ENCODE measurements at regions not wholly inside any gene's neighbourhood (a gene's known extent, or its start where the extent isn't known, plus 50 kb on each side); places are given as distances from the start of the nearest gene placed in this dataset.

DNA sequence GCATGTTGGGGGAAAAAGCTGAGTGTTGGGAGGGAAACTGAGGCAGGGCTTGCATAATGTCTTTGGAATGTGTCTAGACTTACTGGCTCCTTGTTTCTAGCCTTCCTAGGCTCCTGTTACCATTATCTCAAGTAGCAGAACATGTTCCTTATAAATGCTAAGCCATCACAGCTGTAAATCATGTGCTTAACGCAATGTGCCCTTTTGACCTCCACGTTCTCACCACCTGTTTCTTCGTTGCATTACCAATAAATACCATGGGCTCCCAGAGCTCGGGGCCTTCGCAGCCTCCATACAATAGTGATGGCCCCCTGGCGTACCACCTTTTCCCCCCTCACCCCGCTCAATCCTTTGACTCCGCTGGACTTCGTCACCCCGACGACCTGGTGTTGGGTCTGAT lies 54.0 kb upstream of the CWC22 start:
- 69 to 77% methylated on average over 8 to 11 of the region's 11 CpGs for WGBS, 2 donors
- no peak for DNase-seq
- Histone ChIP-seq H3K4me1 (no peaks in the 10 kb centered on the region), H3K4me3 (no peak overlapping the region), H3K27ac (no peak overlapping the region), H3K36me3 (ENCODE audit: low read depth, missing control alignments) (no peaks in the 10 kb centered on the region), H3K9me3 (no peaks in the 10 kb centered on the region), H3K27me3 (no peaks in the 10 kb centered on the region)
- intact Hi-C loops (cut with DNase I; ENCODE audit: low total_unique reads): no loop called here
- TF ChIP-seq, protein P1, sequence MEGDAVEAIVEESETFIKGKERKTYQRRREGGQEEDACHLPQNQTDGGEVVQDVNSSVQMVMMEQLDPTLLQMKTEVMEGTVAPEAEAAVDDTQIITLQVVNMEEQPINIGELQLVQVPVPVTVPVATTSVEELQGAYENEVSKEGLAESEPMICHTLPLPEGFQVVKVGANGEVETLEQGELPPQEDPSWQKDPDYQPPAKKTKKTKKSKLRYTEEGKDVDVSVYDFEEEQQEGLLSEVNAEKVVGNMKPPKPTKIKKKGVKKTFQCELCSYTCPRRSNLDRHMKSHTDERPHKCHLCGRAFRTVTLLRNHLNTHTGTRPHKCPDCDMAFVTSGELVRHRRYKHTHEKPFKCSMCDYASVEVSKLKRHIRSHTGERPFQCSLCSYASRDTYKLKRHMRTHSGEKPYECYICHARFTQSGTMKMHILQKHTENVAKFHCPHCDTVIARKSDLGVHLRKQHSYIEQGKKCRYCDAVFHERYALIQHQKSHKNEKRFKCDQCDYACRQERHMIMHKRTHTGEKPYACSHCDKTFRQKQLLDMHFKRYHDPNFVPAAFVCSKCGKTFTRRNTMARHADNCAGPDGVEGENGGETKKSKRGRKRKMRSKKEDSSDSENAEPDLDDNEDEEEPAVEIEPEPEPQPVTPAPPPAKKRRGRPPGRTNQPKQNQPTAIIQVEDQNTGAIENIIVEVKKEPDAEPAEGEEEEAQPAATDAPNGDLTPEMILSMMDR (IDR thresholded peaks at IDR 0.05): no peak
- no peak for TF ChIP-seq POLR2A (IDR thresholded peaks at IDR 0.05)

DNA sequence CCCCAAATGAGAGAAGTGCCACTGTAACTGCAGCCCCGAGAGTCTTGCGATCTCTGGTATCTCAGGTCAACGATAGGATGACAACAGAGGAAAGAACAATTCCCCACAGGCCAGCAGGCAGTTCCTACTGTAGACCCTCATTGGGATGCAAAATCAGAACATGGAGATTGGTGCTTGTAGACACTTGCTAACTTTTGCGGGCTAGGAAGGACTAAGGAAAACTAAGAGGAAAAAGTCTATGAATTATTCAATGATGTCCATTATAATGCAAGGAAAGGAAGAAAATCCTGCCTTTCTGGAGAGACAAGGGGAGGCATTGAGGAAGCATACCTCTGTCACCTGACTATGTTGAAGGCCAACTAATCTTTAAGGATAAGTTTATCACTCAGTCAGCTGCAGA lies 51.9 kb upstream of the CWC22 start:
- no peak for DNase-seq
- TF ChIP-seq POLR2A (IDR thresholded peaks at IDR 0.05): no peak
- TF ChIP-seq, protein P1 (IDR thresholded peaks at IDR 0.05): no peak
- Histone ChIP-seq H3K27ac (no peak overlapping the region), H3K4me3 (no peak overlapping the region), H3K4me1 (no peaks in the 10 kb centered on the region), H3K27me3 (no peaks in the 10 kb centered on the region), H3K36me3 (ENCODE audit: low read depth, missing control alignments) (no peaks in the 10 kb centered on the region), H3K9me3 (no peaks in the 10 kb centered on the region)
- WGBS, 2 donors: 81 to 93% methylated on average over 4 of the region's 4 CpGs
- intact Hi-C loops (cut with DNase I; ENCODE audit: low total_unique reads): no loop called here

DNA sequence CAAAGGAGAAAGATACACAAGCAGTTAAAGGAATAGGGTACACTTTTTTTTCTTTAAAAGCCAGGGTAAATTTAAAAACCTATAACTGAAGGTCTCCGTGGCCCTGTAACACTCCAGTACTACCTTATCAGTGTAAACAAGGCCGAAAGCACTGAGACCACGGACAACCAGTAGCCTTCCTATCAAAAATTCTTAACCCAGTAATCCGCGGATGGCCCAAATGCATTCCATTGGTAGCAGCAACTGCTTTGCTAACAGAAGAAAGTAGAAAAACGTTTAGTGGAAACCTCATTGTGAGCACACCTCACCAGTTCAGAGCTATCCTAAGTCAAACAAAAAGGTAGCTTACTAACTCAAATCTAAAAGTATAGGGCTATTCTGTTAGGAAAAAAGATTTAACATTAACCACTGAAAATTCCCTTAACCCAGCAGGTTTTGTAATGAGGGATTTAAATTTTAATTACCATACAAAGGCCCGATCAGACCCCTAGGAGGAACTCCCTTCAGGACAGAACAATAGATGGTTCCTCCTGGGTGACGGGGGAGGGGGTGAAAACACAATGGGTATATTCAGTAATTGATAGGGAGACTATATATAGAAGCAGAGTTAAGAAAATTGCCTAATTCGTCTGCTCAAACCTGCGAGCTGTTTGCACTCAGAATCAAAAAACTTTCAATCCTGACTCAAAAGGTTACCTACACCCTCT lies 50.8 kb upstream of the CWC22 start:
- H3K9me3 ChIP-seq: no peaks in the 10 kb centered on the region
- WGBS, 2 donors: 66 to 68% methylated on average over 10 of the region's 10 CpGs
- H3K36me3 ChIP-seq (ENCODE audit: low read depth, missing control alignments): no peaks in the 10 kb centered on the region
- H3K27me3 ChIP-seq: no peaks in the 10 kb centered on the region
- H3K4me1 ChIP-seq: no peaks in the 10 kb centered on the region
- H3K27ac ChIP-seq: no peak overlapping the region
- intact Hi-C loops (cut with DNase I; ENCODE audit: low total_unique reads): no loop called here
- H3K4me3 ChIP-seq: no peak overlapping the region
- no peak for TF ChIP-seq POLR2A (IDR thresholded peaks at IDR 0.05)
- TF ChIP-seq, protein P1 (IDR thresholded peaks at IDR 0.05): no peak
- no peak for DNase-seq

Small RNA genes lying in the stretch of these regions (small RNA-seq; reads per million reads assigned to genes)
- 0 reads per million in 2 donors for gene AC012669.1
